ENCODE measurements at regions not wholly inside any gene's neighbourhood (a gene's known extent, or its start where the extent isn't known, plus 50 kb on each side); places are given as distances from the start of the nearest gene placed in this dataset.

- DNase-seq = no peak
These were observed 117.7 kb upstream of the C1orf174 start for GRCh38 chr1:4017636-4018365.

- DNase-seq = no peak
These were observed 118.5 kb upstream of the C1orf174 start for GRCh38 chr1:4018466-4019146.

GRCh38 chr1:4019147-4019521, 119.1 kb upstream of the C1orf174 start:
- DNase-seq = no peak

GRCh38 chr1:4019606-4020331, 119.7 kb upstream of the C1orf174 start:
- DNase-seq = no peak

- no peak for DNase-seq
These were observed 120.4 kb upstream of the C1orf174 start for GRCh38 chr1:4020449-4020848.

GRCh38 chr1:4021136-4021973, 121.3 kb upstream of the C1orf174 start:
- DNase-seq = no peak

- DNase-seq = no peak
These were observed 121.8 kb upstream of the C1orf174 start for GRCh38 chr1:4021974-4022268.

- DNase-seq = no peak
These were observed 122.6 kb upstream of the C1orf174 start for GRCh38 chr1:4022715-4023114.

- DNase-seq = no peak
These were observed 123.6 kb upstream of the C1orf174 start for GRCh38 chr1:4023678-4024077.

GRCh38 chr1:4024811-4025210, 124.7 kb upstream of the C1orf174 start:
- DNase-seq = no peak

GRCh38 chr1:4025752-4026151, 125.7 kb upstream of the C1orf174 start:
- no peak for DNase-seq

GRCh38 chr1:4027008-4027407, 126.9 kb upstream of the C1orf174 start:
- no peak for DNase-seq

- no peak for DNase-seq
These were observed 127.5 kb upstream of the C1orf174 start for GRCh38 chr1:4027492-4028138.

GRCh38 chr1:4028139-4028501, 128.0 kb upstream of the C1orf174 start:
- DNase-seq = no peak

- DNase-seq = no peak
These were observed 129.3 kb upstream of the C1orf174 start for GRCh38 chr1:4029376-4029775.

- no peak for DNase-seq
These were observed 132.5 kb upstream of the C1orf174 start for GRCh38 chr1:4032571-4032970.

- no peak for DNase-seq
These were observed 133.1 kb upstream of the C1orf174 start for GRCh38 chr1:4033129-4033676.

- no peak for DNase-seq
These were observed 133.6 kb upstream of the C1orf174 start for GRCh38 chr1:4033713-4034112.

- no peak for DNase-seq
These were observed 134.3 kb upstream of the C1orf174 start for GRCh38 chr1:4034318-4034887.

- DNase-seq = no peak
These were observed 144.9 kb upstream of the C1orf174 start for GRCh38 chr1:4044967-4045366.

GRCh38 chr1:4045397-4046010, 145.4 kb upstream of the C1orf174 start:
- DNase-seq = no peak
